ENCODE measurements at regions not wholly inside any gene's neighbourhood (a gene's known extent, or its start where the extent isn't known, plus 50 kb on each side); places are given as distances from the start of the nearest gene placed in this dataset.

DNA sequence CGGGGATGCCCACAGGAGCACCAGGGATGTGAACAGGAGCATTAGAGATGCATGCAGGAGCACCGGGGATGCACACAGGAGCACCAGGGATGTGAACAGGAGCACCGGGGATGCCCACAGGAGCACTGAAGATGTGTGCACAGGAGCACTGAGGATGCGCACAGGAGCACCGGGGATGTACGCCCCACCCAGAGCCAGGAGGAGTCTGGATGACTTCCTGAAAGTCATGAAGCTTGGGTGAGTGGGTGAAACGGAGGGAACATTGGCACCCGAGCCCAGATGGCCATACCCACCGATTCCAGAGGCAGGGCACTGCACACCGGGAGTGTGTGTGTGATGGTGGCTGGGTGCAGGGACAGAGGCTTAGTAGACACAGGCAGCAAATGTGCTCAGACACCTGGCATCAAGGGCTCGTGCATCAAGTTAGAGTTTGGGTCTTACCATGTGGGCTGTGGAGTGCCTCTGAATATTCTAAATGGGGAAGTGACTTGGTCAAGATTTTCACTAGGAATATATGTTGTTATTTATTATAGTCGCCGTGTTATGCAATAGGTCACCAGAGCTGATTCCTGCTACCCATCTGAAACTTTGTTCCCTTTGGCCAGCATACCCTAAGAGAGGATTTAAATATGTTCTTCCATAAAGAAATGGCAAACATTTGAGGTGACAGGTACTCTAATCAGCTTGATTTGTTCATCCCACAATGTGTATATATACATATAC is 365.8 kb upstream of the MYT1L start:
- no peak for TF ChIP-seq KDM2B (CRISPR knock-in tag; IDR thresholded peaks at IDR 0.05)
- TF ChIP-seq, protein P1, sequence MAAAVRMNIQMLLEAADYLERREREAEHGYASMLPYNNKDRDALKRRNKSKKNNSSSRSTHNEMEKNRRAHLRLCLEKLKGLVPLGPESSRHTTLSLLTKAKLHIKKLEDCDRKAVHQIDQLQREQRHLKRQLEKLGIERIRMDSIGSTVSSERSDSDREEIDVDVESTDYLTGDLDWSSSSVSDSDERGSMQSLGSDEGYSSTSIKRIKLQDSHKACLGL (CRISPR knock-in tag; IDR thresholded peaks at IDR 0.05; ENCODE audit: borderline replicate concordance, poor library complexity, severe bottlenecking), result no peak
- no peak for TF ChIP-seq EWSR1 (IDR thresholded peaks at IDR 0.05; ENCODE audit: borderline replicate concordance, low read depth, partially characterized antibody)
- TF ChIP-seq KDM4B (IDR thresholded peaks at IDR 0.05; ENCODE audit: borderline replicate concordance in 2 of 2, low read depth in 1 of 2), result no peak
- no peak for TF ChIP-seq USF2 (CRISPR knock-in tag; IDR thresholded peaks at IDR 0.05)
- TF ChIP-seq EP300 (IDR thresholded peaks at IDR 0.05; ENCODE audit: low read length), result no peak
- no peak for TF ChIP-seq RAD21 (CRISPR knock-in tag; conservative IDR thresholded peaks at IDR 0.05 in 1 of 2, IDR thresholded peaks at IDR 0.05 in 1 of 2)
- TF ChIP-seq ILF3 (IDR thresholded peaks at IDR 0.05; ENCODE audit: borderline replicate concordance), result no peak
- no peak for TF ChIP-seq ARNT (IDR thresholded peaks at IDR 0.05)
- no peak for TF ChIP-seq RBM17 (IDR thresholded peaks at IDR 0.05; ENCODE audit: borderline replicate concordance, low read depth, low read length)
- no peak for TF ChIP-seq USF1 (CRISPR knock-in tag; IDR thresholded peaks at IDR 0.05)
- TF ChIP-seq RNF219 (CRISPR knock-in tag; IDR thresholded peaks at IDR 0.05), result no peak

All from K562 (cell line).